Fibroblast of gingiva (primary cell): ENCODE measurements at regions not wholly inside any gene's neighbourhood (a gene's known extent, or its start where the extent isn't known, plus 50 kb on each side); places are given as distances from the start of the nearest gene placed in this dataset.
"Not testable (repeated sequence)": the region's sequence is repeated elsewhere in the genome, so short reads cannot be mapped to it uniquely, and the experiment has no call there.

Source experiments
- DNase-seq: peaks from one replicate; pipeline ENCODE4 v3.0.0-alpha.2; 2011; ENCODE audit warnings: low read depth

DNA sequence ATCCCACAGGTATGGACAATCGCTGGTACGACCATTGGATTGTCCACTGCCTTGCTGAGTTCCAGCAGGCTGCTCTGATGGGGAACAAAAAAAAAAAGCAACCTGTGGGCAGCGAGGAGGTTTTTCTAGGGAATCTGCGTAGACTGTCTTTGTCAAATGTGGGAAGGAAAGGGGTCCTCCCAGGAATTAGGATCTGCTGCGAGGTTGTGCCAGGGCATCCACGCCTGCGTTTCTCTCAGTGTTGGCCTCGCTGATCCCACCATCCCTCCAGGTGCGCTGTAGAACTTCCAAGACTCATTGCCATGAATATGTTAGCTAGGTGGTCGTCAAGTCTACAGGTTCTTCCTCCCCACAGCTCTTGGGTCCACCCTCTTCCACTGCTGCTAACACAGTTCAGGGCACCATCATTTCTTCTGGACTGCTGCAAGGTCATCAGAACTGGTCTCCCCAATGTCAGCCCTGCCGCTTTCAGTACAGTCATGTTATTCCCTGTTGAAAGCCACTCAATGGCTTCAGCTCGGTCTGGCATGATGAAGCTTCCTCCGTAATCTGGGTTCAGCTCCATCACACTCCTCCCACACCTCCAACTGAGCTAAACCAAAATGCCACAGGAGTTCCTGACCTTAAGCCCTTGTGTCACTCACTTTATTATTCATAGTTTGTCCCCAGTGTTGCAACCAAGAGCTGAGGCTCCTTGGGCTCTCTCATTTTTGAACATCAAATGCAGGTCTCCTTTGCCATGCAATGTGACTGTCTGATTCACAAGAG is 79.5 kb upstream of the DMRT1 start:
- DNase-seq = no peak

DNA sequence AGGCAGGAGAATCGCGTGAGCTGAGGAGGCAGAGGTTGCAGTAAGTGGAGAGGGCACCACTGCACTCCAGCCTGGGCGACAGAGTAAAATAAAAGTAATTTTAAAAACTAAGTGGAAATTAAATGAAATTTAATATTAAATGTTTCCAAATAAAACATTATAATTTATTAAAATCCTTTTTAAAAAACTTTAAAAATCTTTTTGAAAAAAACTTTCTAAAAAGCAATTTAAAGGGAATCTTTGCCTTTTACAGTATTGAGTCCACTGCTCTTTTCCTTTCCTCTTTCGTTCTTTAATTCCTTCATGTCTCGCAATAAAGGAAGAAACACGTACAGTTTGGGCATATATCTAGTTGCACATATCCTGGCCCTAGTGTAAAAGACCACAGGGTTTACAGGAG is 77.8 kb upstream of the DMRT1 start:
- no peak for DNase-seq

DNA sequence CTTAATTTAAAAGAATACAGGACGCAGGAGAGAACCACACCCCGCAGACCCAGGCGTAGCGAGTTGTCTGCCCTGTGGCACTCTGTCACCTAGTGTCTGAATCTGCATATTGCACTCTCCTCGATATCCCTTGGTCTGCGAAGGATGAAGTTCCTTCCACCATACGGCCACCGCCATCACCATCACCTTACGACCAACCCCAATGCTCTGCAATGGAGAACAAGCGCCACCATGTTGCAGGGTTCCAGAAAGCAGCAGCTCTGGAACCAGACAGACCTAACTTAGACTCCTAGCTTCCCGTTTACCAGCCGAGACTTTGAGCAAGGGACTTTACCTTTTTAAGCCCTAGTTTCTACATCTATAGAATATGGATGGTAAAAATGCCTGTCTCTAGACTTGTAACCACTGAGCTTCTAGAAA is 77.4 kb upstream of the DMRT1 start:
- DNase-seq = peak; percentile 76

DNA sequence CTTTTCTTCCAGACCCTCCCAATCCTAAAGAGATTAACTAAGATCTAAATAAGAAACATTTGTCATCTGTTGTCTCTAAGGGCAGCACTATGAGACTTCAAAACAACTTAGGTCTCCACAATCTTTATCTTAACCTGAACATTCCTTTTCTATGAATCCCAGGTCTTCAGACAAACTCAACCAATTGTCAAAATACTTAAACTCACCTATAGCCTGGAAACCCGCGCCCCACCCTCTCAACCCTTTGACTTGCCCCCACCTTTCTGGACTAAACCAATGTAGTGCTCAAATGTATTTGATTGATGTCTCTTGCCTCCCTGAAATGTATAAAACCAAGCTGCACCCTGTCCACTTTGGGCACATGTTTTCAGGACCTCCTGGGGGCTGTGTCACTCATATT is 76.5 kb upstream of the DMRT1 start:
- no peak for DNase-seq

DNA sequence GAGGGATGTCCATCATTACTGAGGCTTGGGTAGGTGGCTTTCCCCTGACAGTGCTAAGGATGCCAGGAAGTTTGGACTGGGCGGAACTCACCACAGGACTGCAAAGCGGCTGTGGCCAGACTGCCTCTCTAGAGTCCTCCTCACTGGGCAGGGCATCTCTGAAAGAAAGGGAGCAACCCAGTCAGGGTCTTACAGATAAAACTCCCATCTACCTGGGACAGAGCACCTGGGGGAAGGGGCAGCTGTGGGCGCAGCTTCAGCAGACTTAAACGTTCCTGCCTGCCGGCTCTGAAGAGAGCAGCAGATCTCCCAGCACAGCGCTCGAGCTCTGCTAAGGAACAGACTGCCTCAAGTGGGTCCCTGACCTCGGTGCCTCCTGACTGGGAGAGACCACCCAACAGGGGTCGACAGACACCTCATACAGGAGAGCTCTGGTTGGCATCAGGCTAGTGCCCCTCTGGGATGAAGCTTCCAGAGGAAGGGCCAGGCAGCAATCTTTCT is 74.4 kb upstream of the DMRT1 start:
- not testable (repeated sequence) for DNase-seq

DNA sequence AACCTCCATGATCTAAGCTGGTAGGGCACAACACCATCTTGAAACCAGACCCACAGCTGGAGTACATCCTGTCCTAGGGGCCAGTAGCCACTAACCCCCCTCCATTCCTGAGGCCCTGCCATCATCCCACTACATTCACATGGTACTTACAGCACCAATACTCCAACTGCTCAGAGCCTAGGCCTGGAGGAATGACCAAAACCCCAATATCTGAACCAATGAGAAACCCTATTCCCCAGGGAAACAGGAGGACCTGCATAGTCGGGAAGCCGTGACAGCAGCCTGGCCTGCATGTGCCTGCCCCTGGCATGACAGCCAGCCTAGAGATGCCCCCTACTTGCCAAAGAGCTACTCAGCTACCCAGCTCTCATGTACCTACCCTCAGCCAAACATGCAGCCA is 65.4 kb upstream of the DMRT1 start:
- DNase-seq = no peak

DNA sequence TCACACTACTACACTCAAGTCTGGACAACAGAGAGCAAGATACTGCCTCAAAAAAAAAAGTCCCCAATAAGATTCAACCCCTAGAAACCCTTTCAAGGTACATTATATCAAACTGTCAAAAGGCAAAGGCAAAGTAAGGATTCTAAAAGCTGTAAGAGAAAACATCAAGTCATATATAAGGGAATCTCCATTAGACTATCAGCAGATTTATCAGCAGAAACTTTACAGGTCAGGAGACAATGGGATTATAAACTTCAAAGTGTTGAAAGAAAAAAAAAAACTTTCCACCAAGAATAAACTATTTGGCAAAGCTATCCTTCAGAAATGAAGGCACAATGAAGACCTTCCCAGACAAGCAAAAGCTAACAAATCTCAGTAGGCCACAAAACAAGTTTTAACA is 63.5 kb upstream of the DMRT1 start:
- DNase-seq = no peak

DNA sequence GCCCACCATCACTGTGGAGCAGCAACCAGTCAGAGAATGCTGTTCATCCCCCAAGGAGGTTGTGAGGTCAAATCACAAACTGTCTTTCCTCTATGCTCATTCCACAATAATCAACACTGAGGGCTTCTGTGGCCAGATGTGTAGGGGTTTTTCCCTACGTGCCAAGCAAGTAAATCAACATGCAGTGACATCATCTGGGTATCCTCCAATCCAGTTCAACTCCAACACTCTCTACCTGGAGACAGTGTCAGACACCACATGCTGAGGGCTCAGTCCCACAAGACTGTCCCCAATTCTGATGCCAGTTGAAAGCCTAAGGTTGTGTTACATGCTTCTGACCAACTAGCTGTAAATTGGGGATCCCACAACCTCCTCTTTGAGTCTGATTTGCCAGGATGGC is 57.3 kb upstream of the DMRT1 start:
- no peak for DNase-seq

DNA sequence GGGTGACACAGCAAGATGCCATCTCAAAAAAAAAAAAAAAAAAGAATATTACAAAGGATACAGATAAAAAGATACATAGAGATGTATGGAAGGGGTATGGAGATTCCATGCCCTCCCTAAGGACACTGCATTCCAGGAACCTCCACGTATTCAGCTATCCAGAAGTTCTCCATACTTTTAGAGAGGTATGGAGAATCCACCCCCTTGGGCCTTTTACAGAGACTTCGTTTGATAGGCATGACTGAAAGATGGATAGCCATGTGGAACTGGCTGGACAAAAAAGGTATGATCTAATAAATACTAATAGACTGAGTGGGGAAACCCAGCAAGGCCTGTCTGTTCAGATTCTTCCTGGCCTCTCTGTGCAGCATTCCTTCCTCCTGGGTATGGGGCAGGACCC is 56.6 kb upstream of the DMRT1 start:
- DNase-seq = no peak

DNA sequence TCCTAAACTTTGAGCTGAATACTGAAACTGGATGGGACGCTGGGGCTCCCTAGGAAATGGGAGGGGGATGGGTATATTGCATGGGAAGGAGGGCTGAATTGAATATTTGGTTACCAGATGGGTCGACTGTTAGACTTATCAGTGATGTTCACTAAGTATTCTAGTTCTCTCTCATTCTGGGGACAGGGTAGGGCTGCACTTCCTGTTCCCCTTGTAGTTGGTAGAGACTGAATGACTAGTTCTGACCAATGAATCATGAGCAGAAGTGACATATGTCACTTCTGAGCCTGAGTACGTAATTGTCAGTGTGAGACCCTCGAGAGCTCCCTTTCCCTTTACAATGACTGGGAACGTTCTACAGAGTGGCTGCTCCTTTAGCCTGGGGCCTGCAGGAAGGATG is 55.5 kb upstream of the DMRT1 start:
- no peak for DNase-seq

DNA sequence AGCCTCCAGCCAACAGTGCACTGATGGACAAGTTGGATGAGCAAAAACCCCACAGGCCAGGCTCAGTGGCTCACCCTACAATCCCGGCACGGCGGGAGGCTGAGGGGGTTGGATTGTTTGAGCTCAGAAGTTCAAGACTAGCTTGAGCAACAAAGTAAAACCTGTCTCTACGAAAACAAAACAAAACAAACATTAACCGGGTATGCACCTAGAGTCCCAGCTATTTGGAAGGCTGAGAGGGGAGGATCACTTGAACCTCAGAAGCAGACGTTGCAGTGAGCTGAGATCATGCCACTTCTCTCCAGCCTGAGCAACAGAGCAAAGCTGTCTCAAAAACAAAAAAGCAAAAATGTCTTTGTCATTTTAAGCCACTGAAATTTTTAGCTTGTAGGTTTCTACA is 55.1 kb upstream of the DMRT1 start:
- DNase-seq = no peak

DNA sequence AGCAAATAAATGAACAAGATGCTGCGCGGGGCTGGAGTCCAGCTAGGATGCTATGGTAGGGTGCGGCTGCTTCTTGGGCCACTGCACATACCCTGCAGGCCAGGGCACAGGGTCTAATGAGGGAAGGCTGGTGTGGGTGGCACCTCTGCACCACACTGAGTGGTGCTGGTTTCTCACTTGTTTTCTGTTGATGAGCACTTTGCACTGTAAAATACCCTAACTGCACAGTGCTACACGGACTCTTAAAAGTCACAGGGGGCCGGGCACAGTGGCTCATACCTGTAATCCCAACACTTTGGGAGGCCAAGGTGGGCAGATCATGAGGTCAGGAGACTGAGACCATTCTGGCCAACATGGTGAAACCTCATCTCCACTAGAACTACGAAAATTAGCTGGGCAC is 52.7 kb upstream of the DMRT1 start:
- DNase-seq = no peak
